Hematopoietic multipotent progenitor cell treated with erythropoietin and hydrocortisone succinate and interleukin-3 and kit ligand, for 6 days (in vitro differentiated cells): ENCODE measurements at regions not wholly inside any gene's neighbourhood (a gene's known extent, or its start where the extent isn't known, plus 50 kb on each side); places are given as distances from the start of the nearest gene placed in this dataset.
"Not testable (repeated sequence)": the region's sequence is repeated elsewhere in the genome, so short reads cannot be mapped to it uniquely, and the experiment has no call there.

ENCODE experiments used
- DNase-seq: peaks from one replicate; pipeline ENCODE4 v3.0.0-alpha.2; 2015

DNA sequence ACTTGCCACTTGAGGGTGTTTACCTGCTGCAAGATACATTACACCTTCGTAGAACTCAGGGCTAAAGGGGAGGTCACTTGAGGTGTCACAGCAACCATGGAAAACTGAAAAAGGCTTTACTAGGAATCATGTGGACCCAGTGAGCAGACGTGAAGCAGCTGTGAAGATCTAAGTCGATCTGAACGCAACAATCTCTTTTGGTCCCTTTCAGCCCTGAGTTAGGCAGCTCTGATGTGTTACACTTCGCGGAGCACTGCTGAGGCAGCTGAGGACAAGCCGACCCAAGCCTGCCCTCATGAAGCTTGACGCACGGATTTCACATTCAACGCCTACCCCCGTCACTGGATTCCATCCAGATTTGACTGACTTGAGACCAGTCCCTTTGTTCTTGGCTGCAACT, 75.8 kb upstream of the NPAS2 start:
- no peak for DNase-seq

DNA sequence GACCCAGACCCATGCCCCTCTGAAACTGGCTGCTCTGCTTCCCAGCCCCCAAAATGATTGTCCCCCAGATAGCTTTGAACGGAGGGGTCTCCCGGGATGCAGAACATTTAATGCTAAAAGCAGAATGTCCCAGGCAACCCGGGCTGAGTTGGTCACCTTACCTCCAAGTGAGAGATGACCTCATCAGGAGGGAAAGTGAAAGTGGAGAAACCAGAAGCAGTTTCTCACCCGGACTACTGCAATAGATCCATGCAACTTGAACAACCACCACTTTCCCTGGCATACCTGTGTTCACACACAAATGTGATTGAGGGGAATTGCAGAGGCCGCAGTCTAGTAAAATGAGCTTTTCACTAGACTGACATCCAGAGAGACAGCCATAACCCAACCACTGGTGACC, 75.3 kb upstream of the NPAS2 start:
- DNase-seq: no peak

DNA sequence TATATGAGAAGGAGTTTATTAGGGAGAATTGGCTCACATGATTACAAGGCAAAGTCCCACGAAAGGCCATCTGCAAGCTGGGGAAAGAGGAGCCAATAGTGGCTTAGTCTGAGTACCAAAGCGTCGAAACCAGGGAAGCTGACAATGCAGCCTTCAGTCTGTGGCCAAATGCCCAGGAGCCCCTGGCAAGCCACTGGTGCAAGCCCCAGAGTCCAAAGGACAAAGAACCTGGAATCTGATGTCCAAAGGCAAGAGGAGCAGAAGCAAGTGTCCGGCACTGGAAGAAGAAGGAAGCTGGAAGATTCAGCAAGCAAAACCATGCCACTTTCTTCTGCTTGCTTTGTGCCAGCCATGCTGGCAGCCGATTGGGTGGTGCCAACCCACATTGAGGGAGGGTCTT, 74.3 kb upstream of the NPAS2 start:
- DNase-seq: no peak

DNA sequence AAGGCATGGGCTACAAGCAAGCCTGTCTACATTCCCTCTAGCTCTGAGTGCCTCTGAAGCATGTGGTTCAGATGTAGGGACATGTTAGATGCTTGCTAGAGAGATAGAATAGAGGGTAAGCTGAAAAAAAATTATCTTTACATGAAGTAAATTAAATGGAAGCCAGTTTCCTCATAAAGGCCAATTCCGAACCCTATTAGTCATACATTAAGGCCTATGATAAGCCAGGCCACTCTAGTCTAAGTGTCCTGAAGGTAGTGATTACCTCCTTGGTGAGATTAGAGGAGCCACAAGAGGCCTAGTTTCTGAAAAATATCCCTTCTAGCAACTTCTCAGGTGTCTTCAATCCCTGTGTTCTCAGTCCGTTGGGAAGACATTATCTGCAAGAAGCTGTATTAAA, 72.4 kb upstream of the NPAS2 start:
- no peak for DNase-seq

DNA sequence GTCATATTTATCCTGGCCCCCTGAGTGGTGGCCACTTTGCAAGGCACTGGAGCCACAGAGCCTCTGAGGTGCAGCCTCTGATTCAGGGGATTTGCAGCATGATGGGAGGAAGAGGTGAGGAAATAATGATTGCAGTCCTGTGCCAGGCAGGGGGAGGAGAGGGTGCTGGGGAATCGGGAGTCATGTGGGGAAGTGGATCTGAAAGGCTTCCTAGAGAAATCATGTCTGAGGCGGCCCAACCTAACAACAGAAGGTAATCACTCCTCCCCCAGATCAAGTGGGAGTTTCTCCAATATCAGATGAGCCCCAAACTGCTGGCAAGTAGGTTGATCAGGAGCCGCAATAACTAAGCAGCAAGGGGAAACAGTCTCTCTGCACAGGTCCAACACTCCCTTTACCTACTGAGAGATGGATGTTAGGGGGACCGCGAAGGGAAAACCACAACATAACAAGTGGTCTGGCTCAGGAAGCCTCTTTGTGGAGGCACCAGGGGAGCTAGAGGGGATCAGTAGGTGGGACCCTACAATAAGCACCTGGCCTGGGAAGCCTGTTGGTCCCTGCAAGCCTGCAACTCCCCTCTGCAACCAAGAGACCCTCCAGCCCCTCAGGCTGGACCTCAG, 71.8 kb upstream of the NPAS2 start:
- no peak for DNase-seq

DNA sequence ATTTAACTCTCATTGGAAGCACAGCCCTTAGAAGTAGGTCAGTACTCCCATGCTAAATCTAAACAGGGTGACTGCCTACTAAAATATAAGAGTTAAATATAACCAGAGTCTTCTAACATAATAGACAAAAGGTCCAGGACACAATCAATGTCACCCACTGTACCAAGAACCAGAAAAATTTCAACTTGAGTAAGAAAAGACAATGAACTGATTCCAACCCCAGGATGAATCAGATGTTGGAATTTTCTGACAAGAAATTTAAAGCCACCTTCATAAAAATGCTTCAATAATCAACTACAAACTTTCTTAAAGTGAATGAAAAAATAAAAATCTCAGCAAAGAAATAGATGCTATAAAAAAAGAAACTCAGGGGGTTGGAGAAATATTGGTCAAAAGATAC, 71.3 kb upstream of the NPAS2 start:
- no peak for DNase-seq

DNA sequence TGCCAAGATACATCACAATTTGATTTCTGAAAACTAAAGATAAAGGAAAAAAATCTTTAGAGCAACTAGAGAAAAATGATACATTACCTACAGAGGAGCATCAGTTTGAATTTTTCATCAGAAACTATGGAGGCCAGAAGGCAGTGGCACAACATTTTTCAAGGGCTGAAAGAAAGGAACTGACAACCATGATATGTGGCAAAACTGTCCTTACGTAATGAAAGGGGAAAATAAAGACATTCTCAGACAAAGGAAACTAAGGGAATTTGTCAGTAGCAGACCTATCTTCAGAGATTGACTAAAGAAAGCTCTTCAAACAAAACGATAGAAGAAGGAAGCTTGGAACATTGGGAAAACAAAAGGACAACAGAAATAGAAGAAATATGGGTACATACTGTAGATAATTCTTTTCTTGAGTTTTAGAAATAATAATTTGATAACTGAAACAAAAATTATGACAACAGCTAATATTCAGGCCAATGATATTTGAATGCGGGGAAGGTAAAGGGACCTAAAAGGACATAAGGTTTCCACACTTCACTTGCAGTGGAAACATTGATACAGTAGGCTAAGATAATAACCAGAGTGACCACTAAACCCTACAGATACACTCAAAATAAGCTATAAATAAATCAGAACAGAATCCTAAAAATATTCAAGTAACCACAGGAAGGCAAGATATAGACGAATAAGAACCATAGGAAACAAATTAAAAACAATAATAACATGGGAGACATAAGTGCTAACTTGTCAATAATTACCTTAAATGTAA, 70.0 kb upstream of the NPAS2 start:
- no peak for DNase-seq

DNA sequence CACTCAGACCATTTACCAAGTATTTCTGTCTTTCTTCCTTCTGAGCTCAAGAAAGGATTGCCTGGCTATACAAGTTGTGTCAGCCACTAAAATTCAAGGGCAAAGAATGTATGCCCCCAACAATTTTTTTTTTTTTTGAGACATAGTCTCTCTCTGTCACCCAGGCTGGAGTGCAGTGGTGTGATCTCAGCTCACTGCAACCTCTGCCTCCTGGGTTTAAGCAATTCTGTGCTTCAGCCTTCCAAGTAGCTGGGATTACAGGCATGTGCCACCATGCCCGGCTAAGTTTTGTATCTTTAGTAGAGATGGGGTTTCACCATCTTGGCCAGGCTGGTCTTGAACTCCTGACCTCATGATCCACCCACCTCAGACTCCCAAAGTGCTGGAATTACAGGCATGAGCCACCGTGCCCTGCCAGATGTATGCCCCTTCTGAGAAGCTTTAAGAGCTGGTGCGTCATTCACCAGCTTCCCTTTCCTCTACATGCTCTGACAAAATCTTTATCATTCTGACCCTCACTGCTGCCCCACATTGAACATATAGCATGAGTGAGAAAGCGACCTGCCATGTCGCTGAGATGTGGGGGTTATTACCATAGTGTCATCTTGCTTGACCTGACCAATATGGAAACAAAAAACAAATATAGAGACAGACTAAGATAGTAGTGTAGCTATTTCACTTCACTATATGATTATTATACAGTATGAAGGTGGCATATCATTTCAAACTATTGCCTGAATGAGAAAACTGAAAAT, 67.9 kb upstream of the NPAS2 start:
- DNase-seq: not testable (repeated sequence)

DNA sequence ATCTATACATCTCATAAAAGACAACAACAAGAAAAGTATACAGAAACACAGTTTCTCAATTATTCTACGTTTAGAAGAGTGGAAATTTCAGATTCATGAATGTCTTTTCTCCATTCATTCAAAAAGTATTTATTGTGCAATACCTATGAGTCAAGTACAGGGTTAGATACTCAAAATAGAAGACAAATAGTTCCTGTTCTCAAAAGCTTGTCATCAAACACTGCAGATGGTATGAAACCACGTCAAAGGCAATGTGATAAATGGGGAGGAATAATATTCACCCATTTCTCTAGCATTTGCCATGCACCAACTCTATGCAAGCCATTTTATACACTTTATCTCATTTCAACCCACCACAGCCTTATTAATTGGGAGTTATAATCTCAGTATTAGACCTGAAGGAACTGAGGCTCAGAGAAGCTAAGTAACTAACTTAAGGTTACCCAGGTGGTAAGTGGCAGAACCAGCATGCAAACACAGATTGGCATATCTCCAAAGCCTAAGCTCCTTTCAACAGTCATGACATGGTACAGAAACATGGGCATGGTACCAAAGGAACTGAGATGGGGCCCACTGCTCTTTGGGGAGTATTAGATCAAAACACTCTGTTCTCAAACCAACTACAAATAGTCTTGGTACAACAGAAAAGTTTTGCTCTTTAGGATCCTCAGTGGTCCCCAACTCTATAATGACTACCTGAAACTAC, 67.2 kb upstream of the NPAS2 start:
- DNase-seq: no peak

DNA sequence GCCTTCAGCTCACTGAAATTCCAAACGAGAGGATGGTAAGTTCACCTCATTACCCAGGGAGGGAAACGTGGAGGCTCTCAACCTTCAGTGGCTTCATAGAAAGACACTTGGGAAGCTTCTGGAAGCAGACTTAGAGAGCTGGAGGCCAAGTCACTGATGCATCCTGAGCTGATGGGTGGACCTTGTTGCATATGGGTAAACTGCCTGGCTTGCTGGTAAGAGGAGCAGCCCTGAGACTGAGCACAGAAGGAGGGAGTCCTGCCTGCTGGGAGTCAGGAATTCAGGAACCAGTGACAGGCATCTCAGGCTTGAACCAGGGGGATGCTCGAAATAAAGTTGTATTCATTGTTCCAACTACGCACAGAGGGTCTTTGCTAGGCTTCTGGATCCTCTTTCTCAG, 66.5 kb upstream of the NPAS2 start:
- no peak for DNase-seq

DNA sequence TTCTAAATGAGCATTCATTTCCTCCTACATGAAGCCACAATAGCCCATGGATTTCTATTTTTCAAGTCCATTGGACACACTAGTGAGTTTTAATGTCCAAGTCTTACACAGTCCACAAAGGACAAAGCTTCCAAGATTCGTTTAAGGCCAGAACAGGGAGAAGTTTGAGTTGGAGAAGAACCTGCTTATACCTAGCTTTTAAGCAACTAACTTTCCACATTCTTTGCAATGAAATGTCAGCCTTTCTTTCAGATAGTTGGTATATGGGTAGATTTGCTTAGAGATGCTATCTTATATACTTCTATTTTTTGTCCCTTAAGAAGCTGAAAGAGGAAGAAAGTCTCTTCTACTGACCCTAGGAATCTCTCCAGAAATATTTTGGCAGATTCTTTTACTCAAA, 66.1 kb upstream of the NPAS2 start:
- no peak for DNase-seq

DNA sequence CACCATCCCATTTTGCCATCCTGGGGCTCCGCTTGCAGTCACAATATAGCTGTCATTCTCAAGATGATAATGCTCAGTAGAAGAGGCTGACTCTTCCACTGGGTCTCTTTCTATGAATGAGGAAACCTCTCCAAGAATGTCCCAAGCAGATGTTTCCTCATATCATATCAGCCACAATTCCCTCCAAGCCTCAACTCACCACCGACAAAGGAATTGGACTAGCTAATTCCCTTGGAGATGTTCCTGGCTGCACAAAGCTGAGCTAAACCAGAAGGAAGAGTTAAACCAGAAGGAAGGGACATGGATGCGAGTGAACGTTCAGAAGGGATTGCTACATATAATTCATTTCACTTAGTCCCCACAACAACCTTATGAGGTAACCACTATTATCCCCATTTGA, 65.0 kb upstream of the NPAS2 start:
- no peak for DNase-seq

DNA sequence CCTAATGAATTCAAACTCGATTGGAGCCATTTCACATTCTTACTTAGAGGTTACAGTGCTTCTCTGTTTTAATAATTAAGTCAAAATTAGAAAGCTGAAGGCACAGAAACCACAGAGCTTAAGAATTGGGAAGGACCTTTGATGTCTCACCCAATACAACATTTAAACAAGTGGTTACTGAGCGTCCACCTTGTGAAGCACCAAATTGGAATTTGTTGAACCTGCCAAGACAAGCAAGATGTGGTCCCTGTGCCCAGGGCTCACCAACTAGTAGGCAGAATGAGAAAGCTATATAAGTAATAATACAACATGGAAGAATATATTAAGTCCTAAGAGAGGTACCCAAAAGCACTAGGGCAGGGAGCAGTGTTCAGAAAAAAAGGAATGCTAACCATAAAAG, 64.5 kb upstream of the NPAS2 start:
- no peak for DNase-seq

DNA sequence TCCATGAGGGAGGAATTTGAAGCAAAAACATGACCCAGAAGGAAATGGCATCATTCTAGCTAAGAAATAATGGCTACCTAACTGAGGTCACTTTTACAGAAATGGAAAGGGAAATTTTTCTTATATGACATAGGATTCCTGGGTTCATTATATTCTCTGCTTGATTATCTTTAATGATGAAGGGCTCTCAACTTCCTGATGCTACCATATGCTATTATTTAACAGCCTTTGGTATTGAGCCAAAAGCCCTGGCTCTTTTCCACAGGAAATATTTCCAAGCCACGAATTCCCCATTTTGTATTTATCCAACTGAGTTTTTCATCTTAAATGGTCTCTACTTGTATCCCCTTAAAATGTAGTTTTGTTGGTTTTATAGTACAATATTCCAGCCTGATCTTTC, 63.2 kb upstream of the NPAS2 start:
- no peak for DNase-seq

DNA sequence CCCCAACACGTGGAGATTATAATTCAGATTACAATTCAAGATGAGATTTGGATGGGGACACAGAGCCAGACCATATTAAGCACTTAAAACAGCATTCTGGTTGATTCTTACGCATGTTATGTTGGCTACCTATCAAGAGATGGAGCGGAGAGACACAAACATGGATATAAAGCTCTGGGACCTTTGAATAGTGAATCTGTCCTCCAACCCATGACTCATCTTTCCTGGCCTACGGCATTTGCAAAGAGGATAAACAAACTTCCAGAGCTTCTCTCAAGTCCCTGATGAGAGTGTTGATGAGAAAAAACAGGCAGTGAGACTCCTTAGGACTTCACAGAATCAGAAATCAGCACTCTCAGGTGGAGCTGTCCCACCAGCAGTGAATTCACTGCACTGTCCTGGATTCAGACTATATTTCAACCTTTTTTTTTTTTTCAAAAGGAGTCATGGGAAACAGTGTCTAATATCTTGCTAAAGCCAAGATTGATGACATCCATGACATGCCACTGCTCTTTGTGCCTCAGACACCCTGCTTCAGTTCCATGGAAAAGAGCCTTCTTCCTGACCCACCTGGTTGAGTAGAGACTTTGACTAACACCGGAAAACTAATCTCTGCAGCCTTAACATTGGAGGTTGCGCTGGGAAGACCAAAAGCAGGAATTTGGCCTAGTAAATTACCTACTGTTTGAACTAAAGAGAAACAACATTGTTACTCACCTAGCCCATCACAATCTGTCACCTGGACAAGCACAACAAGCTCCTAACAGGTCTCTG, 62.1 kb upstream of the NPAS2 start:
- no peak for DNase-seq

DNA sequence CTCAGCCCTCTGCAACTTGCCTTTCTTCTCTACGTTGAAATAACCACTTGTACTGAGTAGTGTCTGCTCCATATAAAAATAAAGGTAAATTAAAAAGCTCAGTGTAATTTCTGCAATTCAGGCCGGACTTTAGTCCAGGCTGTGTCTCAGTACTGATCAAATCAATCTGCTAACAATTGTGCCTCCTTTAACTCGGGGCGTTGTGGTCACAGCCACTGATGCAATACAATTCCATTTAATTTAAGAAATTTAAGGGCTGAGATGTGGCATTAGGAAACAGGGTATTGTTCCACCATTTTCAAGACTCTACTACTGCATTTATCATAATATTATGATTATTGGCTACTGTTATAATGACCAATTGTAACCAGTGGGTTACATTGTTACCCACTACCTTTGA, 60.0 kb upstream of the NPAS2 start:
- DNase-seq: no peak

DNA sequence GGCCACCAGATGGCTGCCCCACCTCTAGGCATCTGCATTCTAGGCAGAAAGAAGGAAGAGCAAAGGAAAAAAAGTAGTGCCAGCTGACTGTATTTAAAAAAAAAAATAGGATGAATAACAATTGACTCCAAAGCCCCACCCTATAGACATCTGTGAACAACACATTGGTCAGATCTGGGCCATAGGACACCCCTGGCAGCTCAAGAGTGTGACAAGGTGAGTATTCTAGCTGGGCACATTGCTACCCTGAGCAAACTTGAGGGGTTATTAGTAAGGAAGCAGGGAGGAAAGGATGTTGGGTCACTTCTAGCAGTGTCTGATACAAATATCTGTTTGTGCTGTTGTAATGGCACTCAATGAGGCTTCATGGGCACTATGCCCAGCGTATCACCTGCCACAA, 58.6 kb upstream of the NPAS2 start:
- DNase-seq: no peak

DNA sequence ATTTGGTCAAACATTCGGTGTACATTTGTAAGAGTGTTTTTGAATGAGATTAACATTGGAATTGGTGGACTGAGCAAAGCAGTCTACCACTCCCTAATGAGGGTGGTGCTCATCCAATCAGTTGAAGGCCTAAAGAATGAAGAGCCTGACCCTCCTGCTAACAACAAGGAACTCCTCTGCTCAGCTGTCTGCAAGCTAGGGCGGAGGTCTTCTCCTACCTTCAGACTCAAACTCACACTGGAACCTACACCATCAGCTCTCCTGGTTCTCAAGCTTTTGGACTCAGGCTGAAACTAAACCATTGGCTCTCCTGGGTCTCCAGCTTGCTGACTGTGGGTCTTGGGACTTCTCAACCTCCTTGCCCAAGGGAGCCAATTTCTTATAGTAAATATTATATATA, 55.5 kb upstream of the NPAS2 start:
- DNase-seq: no peak

DNA sequence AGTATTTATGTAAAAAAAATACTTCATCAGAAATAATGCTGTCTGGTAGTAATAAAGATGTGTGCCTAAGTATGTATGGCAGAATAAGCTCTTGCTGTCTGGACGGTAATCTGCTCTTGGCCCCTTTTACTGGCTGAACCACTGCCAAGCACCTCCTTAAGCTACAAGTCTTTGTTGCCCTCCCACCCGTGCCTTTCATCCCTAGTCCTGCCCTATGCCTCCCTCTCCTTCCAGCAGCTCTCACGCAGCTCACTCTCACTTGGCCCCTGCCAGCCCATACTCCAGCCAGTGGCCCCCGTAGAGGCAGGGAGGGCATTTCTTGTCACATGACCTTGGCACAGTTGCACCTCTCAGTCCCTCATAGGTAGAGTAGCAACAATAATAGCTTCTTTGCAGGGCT, 54.5 kb upstream of the NPAS2 start:
- DNase-seq: no peak

DNA sequence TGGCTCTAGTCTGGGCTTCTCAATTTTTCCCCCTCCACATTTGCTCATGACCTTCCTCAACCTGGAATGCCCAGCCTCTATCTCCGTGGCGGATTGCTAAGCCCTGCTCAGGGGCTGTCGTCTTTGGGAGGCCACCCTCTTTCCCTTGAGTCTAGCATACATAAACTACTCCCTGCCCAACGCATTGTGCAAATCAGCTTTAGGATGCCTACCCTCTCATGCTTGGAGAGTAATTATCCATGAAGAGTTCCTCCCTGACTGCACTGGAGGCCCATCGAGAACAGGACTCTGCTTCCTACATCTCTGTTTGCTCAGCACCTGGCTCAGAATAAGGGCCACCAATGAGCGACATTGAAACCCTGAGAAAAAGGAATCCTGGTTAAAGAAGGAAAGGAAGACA, 53.7 kb upstream of the NPAS2 start:
- DNase-seq: no peak

DNA sequence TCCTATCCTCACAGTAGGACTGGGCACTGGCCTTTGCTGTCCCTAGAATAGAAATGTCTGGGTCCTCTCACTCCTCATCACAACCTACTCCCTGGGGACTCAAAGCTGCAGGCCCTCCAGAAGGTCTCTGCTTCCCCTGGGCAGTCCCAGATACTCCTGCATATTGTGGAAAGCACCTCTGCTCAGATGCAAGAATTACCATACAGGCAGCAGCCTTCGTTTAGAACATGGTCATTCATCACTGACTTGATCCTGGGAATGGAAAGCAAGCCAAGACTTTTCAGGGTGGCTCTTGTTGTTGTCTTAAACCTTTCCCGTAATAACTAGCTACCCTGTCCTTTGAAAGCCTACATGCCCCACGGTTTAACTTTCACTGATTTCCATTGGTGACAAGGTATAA, 53.1 kb upstream of the NPAS2 start:
- no peak for DNase-seq

DNA sequence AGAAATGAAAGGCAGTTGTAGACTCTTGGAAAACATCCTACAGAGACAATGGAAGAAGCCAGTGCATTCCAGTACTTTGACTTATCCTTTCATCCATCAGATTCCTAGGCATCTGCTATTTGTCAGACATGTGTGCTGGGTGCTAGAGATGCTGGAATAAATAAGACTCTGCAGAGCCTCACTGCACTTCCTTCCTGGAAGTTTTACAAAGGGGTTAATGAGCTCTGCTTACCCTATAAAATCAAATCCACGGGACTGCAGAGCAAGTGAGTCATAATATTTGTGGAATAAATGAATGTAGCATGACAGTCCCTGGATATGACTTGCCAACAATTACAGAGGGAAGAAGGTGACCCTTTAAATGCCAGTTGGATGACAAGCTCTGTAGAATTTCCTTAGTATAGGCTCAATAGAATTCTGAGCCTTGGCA, 52.7 kb upstream of the NPAS2 start:
- no peak for DNase-seq
